BE2C (cell line): ENCODE measurements at regions not wholly inside any gene's neighbourhood (a gene's known extent, or its start where the extent isn't known, plus 50 kb on each side); places are given as distances from the start of the nearest gene placed in this dataset.

Experiments
- DNase-seq: peaks from one replicate; pipeline ENCODE4 v3.0.0-alpha.2; 2020
- H3K27me3 ChIP-seq: fragments of 250-450 bp; sonication (Bioruptor Pico); 2 replicates; pipeline ENCODE4 v1.5.1; 2020; ENCODE audit warnings: mild to moderate bottlenecking
- H3K36me3 ChIP-seq: fragments of 250-450 bp; sonication (Bioruptor Pico); 2 replicates; pipeline ENCODE4 v1.5.1; 2020; ENCODE audit warnings: mild to moderate bottlenecking
- H3K4me1 ChIP-seq: fragments of 250-450 bp; sonication (Bioruptor Pico); 2 replicates; pipeline ENCODE4 v1.5.1; 2020
- H3K4me3 ChIP-seq: 2 replicates; pipeline ENCODE4 v1.5.1; 2011; ENCODE audit warnings: low read depth, low read length
- H3K9me3 ChIP-seq: fragments of 250-450 bp; sonication (Bioruptor Pico); 2 replicates; pipeline ENCODE4 v1.5.1; 2020
- TF ChIP-seq, protein P1 (sequence below): IDR thresholded peaks from 2 replicates; pipeline ENCODE4 v1.5.1; 2012; ENCODE audit warnings: mild to moderate bottlenecking, low read depth, low read length

GRCh38 chr3:115550285-115550761 lies 73.0 kb upstream of the GAP43 start:
- Histone ChIP-seq H3K9me3 (no peaks in the 10 kb centered on the region), H3K4me3 (no peak overlapping the region), H3K27me3 (no peaks in the 10 kb centered on the region), H3K36me3 (no peaks in the 10 kb centered on the region), H3K4me1 (peaks cover 35% of the 10 kb centered on the region)
- TF ChIP-seq, protein P1, sequence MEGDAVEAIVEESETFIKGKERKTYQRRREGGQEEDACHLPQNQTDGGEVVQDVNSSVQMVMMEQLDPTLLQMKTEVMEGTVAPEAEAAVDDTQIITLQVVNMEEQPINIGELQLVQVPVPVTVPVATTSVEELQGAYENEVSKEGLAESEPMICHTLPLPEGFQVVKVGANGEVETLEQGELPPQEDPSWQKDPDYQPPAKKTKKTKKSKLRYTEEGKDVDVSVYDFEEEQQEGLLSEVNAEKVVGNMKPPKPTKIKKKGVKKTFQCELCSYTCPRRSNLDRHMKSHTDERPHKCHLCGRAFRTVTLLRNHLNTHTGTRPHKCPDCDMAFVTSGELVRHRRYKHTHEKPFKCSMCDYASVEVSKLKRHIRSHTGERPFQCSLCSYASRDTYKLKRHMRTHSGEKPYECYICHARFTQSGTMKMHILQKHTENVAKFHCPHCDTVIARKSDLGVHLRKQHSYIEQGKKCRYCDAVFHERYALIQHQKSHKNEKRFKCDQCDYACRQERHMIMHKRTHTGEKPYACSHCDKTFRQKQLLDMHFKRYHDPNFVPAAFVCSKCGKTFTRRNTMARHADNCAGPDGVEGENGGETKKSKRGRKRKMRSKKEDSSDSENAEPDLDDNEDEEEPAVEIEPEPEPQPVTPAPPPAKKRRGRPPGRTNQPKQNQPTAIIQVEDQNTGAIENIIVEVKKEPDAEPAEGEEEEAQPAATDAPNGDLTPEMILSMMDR: no peak
- no peak for DNase-seq

- Histone ChIP-seq H3K9me3 (no peaks in the 10 kb centered on the region), H3K27me3 (no peaks in the 10 kb centered on the region), H3K36me3 (no peaks in the 10 kb centered on the region), H3K4me3 (peak overlapping the region; percentile 9; the same call in 1 of the 2 replicates), H3K4me1 (peaks cover 35% of the 10 kb centered on the region)
- DNase-seq: peak; percentile 57
- TF ChIP-seq, protein P1: no peak
Measured at GRCh38 chr3:115551016-115551415, 72.3 kb upstream of the GAP43 start.

DNA sequence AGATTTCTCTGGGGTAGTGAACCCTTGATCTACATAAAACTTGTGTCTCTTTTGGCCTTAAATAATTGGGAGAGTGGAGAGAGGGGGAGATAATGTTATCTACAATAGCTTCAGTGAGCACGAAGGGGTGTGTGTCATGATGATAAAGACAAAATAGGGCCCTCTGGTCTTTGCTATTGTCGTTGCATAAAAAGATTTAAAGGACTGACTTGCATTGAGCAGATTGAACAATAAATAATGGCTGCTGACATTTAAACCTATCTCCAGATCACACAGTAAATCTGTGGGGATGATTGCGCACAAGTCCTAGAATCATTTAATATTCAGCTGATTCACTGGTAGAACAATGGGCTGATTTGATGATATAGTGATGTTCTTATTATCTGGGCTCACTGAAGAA lies 71.3 kb upstream of the GAP43 start:
- Histone ChIP-seq H3K4me1 (peaks cover 35% of the 10 kb centered on the region), H3K36me3 (no peaks in the 10 kb centered on the region), H3K4me3 (no peak overlapping the region), H3K9me3 (no peaks in the 10 kb centered on the region), H3K27me3 (no peaks in the 10 kb centered on the region)
- TF ChIP-seq, protein P1: no peak
- no peak for DNase-seq

DNA sequence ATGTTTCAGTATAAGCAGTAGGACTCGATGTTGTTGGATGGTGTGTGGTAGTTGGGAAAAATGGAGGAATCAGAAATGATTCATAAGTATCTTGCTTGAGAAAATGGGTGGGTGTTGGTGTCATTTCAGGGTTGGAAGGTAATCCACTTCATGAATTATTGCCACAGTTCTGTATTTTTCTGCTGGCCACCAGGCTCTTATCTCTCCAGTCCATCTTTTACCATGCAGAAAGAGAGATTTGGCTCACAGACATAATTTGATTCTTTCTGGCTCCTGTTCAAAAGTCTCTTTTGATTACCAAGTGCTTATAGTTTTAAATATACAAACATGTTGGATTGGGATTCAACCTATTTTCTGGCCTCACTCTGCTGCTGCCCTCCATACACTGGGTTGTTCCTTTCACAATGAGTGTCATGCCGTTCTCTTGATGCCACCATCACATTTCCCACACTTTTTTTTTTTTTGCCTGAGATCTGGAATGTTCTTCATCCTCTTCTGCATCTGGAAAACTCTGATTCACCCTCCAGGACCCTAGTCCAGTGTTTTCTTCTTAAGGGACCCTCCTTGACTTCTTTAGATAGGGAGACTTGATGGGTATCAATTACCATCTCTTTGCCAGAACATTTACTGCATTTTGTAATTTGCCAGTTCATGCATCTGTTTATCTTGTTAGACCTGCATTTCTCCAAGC lies 69.4 kb upstream of the GAP43 start:
- no peaks in the 10 kb centered on the region for H3K27me3 ChIP-seq
- no peak for DNase-seq
- no peaks in the 10 kb centered on the region for H3K36me3 ChIP-seq
- H3K9me3 ChIP-seq: no peaks in the 10 kb centered on the region
- TF ChIP-seq, protein P1: no peak
- H3K4me1 ChIP-seq: peaks cover 35% of the 10 kb centered on the region
- no peak overlapping the region for H3K4me3 ChIP-seq

DNA sequence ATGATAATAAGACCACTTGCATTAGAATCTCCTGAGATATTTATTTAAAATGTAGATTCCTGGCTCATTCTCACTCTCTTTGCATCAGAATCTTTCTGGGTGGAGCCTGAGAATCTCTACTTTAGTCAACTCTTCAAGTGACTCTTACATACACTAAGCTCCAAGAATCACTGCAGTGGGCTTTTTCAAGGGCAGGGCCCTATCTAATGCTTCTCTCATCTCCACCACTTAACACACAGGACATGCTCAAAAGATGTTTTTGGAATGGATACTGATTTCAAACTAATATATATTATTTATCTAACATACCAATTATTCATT lies 68.9 kb upstream of the GAP43 start:
- TF ChIP-seq, protein P1: no peak
- no peak for DNase-seq
- H3K36me3 ChIP-seq: no peaks in the 10 kb centered on the region
- peaks cover 35% of the 10 kb centered on the region for H3K4me1 ChIP-seq
- H3K4me3 ChIP-seq: no peak overlapping the region
- H3K9me3 ChIP-seq: no peaks in the 10 kb centered on the region
- no peaks in the 10 kb centered on the region for H3K27me3 ChIP-seq

GRCh38 chr3:115562636-115563267 lies 60.6 kb upstream of the GAP43 start:
- Histone ChIP-seq H3K4me3 (no peak overlapping the region), H3K36me3 (no peaks in the 10 kb centered on the region), H3K27me3 (no peaks in the 10 kb centered on the region), H3K9me3 (no peaks in the 10 kb centered on the region), H3K4me1 (no peaks in the 10 kb centered on the region; the same call in 1 of the 2 replicates)
- TF ChIP-seq, protein P1: no peak
- no peak for DNase-seq
